Panc1 (cell line): ENCODE measurements at regions not wholly inside any gene's neighbourhood (a gene's known extent, or its start where the extent isn't known, plus 50 kb on each side); places are given as distances from the start of the nearest gene placed in this dataset.

Source experiments
- ATAC-seq: fragments of 200-7000 bp; cut with Tn5 transposase; 2 replicates; pipeline ENCODE4 v1.9.1; 2020; ENCODE audit warnings: mild to moderate bottlenecking, moderate library complexity
- BruUV-seq: library from RNA; stranded (reverse); fragments of 400-500 nt; replicated peaks from 2 replicates; lab custom pipeline; 2021; lab: Mats Ljungman, UMichigan
- CTCF ChIA-PET: fragments of 300-600 bp; sonication (Branson Sonifier 250); formaldehyde crosslinking; loops from one replicate; lab custom pipeline; 2022; ENCODE audit warnings: antibody characterized with exemption; lab: Charles Lee
- POLR2A ChIA-PET: fragments of 300-600 bp; sonication (Branson Sonifier 250); formaldehyde crosslinking; loops from one replicate; lab custom pipeline; 2022; ENCODE audit warnings: antibody characterized with exemption; lab: Charles Lee
- DNase-seq: peaks from one replicate; pipeline ENCODE4 v3.0.0-alpha.2; 2010; ENCODE audit warnings: low read depth, low spot score
- H3K27ac ChIP-seq: 2 replicates; pipeline ENCODE4 v1.5.1; 2011; ENCODE audit warnings: mild to moderate bottlenecking, low read length, inconsistent platforms
- H3K27me3 ChIP-seq: fragments of 200-500 bp; sonication (Bioruptor generic); 2 replicates; pipeline ENCODE4 v1.6.0; 2014; ENCODE audit warnings: low read length, inconsistent platforms; ENCODE audit not compliant: control insufficient read depth, insufficient read depth
- H3K36me3 ChIP-seq: fragments of 200-500 bp; sonication (Bioruptor generic); 2 replicates; pipeline ENCODE4 v1.5.1; 2014; ENCODE audit warnings: inconsistent platforms, mild to moderate bottlenecking, low read length, moderate library complexity; ENCODE audit not compliant: control insufficient read depth, insufficient read depth
- H3K4me1 ChIP-seq: 2 replicates; pipeline ENCODE4 v1.5.1; 2011; ENCODE audit warnings: inconsistent platforms, mild to moderate bottlenecking, low read length, moderate library complexity; ENCODE audit not compliant: control insufficient read depth, insufficient read depth
- H3K4me3 ChIP-seq, 2 experiments: 2 replicates each; pipeline ENCODE4 v1.5.1; 2011 to 2012; ENCODE audit warnings: low read depth in 2 of 2, low read length in 2 of 2, mild to moderate bottlenecking in 2 of 2, inconsistent platforms in 1 of 2, moderate library complexity in 1 of 2
- H3K9me3 ChIP-seq: fragments of 200-500 bp; sonication (Bioruptor generic); 2 replicates; pipeline ENCODE4 v1.5.1; 2014; ENCODE audit warnings: low read depth, mild to moderate bottlenecking, inconsistent platforms, low read length, moderate library complexity; ENCODE audit not compliant: control insufficient read depth, insufficient read depth
- CTCF ChIP-seq: fragments of 450-650 bp; IDR thresholded peaks from 2 replicates; pipeline ENCODE4 v1.5.1; 2017; ENCODE audit warnings: mild to moderate bottlenecking
- POLR2AphosphoS5 ChIP-seq: IDR thresholded peaks from 2 replicates; pipeline ENCODE4 v1.6.1; 2012; ENCODE audit warnings: mild to moderate bottlenecking, low read depth, low read length, moderate library complexity
- REST ChIP-seq, 2 experiments: IDR thresholded peaks; 2 replicates each; pipeline ENCODE4 v1.6.1; 2011 to 2012; ENCODE audit warnings: low read depth in 2 of 2, control low read depth in 1 of 2, low read length in 1 of 2, mild to moderate bottlenecking in 1 of 2, moderate library complexity in 1 of 2; ENCODE audit not compliant: insufficient read depth in 1 of 2
- SIN3A ChIP-seq: IDR thresholded peaks from 2 replicates; pipeline ENCODE4 v1.6.1; 2012; ENCODE audit warnings: low read depth, mild to moderate bottlenecking, low read length, moderate library complexity, borderline replicate concordance; ENCODE audit not compliant: insufficient read depth
- TCF7L2 ChIP-seq: IDR thresholded peaks from 2 replicates; pipeline ENCODE4 v1.6.1; 2011; ENCODE audit warnings: mild to moderate bottlenecking, low read depth, low read length, inconsistent platforms
- in situ Hi-C: cut with HindIII; loops from 2 replicates; pipeline ENCODE4 v1.10.0; 2016; ENCODE audit warnings: low sequenced_read_pairs, low pct_unique_long_range_greater_than_20kb
- intact Hi-C: fragments of 100-400 bp; cut with micrococcal nuclease; formaldehyde crosslinking; loops from one replicate; pipeline ENCODE4 v1.10.0; 2022; ENCODE audit not compliant: unreplicated experiment

- POLR2A ChIA-PET, result no interaction called here
- CTCF ChIA-PET, result no interaction called here
- intact Hi-C loops, result no loop called here
- in situ Hi-C loops, result no loop called here
- Histone ChIP-seq H3K36me3 (no peaks in the 10 kb centered on the region), H3K4me3 (no peak overlapping the region), H3K4me1 (no peaks in the 10 kb centered on the region), H3K9me3 (no peaks in the 10 kb centered on the region), H3K27me3 (peaks cover 10% of the 10 kb centered on the region), H3K27ac (no peak overlapping the region)
- BruUV-seq, result no TSS peak
- TF ChIP-seq REST (IDR thresholded peaks at IDR 0.05; ENCODE audit: insufficient read depth in 1 of 2, low read depth in 2 of 2, low read length in 1 of 2), result no peak
- TF ChIP-seq SIN3A, result no peak
- no peak for TF ChIP-seq POLR2AphosphoS5
- no peak for TF ChIP-seq TCF7L2
- TF ChIP-seq CTCF, result no peak
- no peak for DNase-seq
- no peak for ATAC-seq
Measured at GRCh38 chr14:89613260-89614008, 196.4 kb upstream of the FOXN3 start.

- Histone ChIP-seq H3K36me3 (no peaks in the 10 kb centered on the region), H3K4me1 (no peaks in the 10 kb centered on the region), H3K27ac (no peak overlapping the region), H3K27me3 (no peaks in the 10 kb centered on the region), H3K4me3 (no peak overlapping the region), H3K9me3 (no peaks in the 10 kb centered on the region)
- no peak for DNase-seq
- POLR2A ChIA-PET, result no interaction called here
- CTCF ChIA-PET, result no interaction called here
- intact Hi-C loops, result no loop called here
- no TSS peak for BruUV-seq
- TF ChIP-seq REST (IDR thresholded peaks at IDR 0.05; ENCODE audit: insufficient read depth in 1 of 2, low read depth in 2 of 2, low read length in 1 of 2), result no peak
- in situ Hi-C loops, result no loop called here
- no peak for ATAC-seq
Measured at GRCh38 chr14:89609500-89610100, 192.6 kb upstream of the FOXN3 start.
